GM12891 (cell line): ENCODE measurements at regions not wholly inside any gene's neighbourhood (a gene's known extent, or its start where the extent isn't known, plus 50 kb on each side); places are given as distances from the start of the nearest gene placed in this dataset.
"Not testable (repeated sequence)": the region's sequence is repeated elsewhere in the genome, so short reads cannot be mapped to it uniquely, and the experiment has no call there.

Experiments used
- POLR2A ChIP-seq: IDR thresholded peaks from 2 replicates; pipeline ENCODE4 v1.6.1; 2011; ENCODE audit warnings: low read depth, low read length, control low read depth
- POLR2AphosphoS5 ChIP-seq: IDR thresholded peaks from 2 replicates; pipeline ENCODE4 v1.6.1; 2011; ENCODE audit warnings: low read depth, low read length, control low read depth

DNA sequence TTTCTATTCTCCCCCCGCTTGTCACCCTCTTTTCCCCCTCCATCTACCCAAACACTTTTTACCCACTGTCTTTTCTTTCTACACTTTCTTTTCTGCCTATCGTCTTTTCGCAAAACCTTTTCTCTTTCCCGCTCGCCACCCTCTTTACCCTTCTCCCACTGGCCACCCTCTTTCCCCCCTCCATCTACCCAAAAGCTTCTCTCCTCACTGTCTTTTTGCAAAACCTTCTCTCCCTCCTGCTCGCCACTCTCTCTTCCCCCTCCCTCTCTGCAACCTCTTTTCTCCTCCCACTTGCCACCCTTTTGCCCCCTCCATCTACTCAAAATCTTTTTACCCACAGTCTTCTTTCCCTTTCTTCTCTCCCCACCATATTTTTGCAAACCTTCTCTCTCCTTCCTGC, 4462.8 kb upstream of the OR11H1 start:
- not testable (repeated sequence) for TF ChIP-seq POLR2AphosphoS5, POLR2A
